ENCODE measurements at regions not wholly inside any gene's neighbourhood (a gene's known extent, or its start where the extent isn't known, plus 50 kb on each side); places are given as distances from the start of the nearest gene placed in this dataset.

- DNase-seq (ENCODE audit: low spot score), result no peak
Measured at GRCh38 chr5:56346741-56347535, 113.8 kb upstream of the ANKRD55 start.

DNA sequence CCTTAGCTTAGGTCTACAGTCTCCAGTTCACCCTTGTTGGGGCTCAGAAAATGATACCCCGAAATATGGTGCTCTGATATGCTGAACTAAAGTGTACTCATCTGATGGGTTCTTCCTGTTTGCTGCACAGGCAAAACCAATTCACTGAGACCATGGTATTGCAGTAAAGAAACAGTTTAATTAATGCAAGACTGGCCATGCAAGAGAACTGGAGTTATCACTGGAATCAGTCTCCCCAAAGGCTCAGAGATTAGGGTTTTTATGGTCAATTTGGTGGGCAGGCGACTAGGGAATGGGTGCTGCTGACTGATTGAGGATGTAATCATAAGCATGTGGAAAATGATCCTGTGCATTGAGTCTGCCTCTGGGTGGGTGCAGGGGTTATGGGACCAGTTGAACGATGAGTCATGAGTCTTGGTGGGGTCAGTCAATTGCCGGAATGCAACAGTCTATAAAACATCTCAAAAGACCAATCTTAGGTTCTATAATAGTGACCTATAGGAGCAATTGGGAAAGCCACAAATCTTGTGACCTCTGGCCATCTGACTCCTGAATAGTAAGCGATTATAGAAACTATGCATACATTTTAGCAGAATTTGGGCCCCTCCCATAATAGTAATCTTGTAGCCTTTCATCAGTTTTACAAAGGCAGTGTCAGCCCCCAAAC is 113.0 kb upstream of the ANKRD55 start:
- no peak for DNase-seq (ENCODE audit: low spot score)

GRCh38 chr5:56345352-56345751 is 112.2 kb upstream of the ANKRD55 start:
- no peak for DNase-seq (ENCODE audit: low spot score)

DNA sequence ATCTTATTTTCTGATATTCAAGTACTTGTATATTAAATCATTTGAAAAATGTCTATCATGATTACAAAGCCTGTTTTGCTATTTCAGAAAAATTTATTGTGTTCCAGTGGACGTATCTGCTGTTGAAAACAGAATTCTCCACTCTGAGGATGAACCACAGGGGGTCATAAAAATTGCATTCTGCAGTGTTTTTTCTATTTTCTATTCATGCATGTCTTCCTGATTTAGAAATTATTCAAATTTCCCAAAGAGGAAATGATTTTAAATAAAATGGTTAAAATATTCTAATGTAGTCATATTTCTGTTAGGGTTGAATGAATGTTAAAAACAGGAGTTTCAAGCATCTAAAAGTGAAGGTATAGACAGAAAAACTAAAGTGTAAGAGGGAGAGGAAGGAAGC is 111.5 kb upstream of the ANKRD55 start:
- no peak for DNase-seq (ENCODE audit: low spot score)

DNA sequence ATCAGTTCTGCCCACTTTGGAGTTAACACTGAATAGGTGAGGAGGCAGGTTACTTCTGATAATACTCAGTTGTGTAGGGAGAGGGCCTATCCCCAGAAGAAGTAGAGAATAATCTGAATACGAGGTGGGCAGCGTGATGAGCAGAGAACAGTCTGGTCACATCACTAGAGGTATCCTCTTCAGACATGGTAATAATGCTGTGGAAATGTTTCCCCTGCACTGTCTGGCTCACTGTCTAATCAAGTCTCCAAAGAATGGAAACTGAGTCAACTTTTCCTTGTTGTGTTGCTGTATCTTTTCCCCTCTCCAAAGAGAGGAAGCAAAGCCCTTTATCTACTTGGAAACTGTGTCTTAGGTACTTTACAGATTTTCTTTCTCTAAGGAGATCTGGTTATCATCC is 110.9 kb upstream of the ANKRD55 start:
- DNase-seq (ENCODE audit: low spot score), result no peak

DNA sequence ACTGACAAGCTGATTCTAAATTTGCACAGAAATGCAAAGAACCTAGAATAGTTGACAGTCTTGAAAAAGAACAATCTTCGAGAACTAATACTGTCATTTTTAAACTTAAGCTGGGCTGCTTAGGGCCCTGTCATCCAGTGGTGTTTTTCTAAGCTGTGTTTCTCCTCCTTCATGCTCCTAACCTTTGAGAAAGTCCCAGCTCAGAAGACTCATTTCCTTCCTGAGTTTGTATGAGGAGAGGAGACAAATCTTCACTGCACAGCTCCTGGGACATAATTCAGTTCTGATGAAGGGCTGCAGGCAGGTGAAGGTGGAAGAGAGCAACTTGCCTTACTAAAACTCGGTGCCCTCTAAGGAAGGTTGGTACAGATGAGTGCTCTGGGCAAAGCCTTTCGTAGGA is 109.5 kb upstream of the ANKRD55 start:
- no peak for DNase-seq (ENCODE audit: low spot score)

DNA sequence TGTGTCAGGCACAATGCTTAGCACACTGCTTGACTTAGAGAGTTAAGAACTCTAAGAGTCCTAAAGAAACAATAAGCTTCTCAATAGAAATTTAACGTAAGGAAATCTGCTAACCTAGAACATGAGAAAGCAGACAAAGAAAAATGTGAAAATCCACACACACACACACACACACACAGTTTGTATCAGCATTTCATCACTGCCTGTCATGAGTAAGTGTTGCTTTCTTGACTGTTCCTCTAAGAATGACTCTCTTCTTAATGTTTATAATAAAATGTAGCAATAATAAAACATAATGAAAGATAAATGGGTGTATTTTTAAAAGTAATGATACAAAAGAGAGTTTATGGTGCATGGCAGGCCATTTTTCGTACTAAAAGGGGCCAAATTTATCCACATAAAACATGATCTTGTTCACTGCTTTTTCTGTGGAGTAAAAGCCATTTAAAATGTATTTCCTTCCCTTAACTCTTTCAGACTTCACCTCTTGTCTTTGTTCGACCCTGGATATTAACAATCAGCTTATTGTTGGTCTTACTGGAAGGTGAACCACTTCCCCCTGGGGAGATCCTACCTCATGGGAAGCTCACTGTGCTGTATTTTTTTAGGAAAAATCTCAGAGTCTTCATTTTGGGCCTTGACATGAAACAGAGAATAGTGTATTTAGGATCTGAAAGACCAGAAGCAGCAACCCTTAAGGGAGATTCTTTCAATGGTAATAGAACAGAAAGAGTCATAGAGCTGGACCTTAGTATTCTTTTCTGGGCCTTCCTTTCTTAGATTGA is 107.3 kb upstream of the ANKRD55 start:
- DNase-seq (ENCODE audit: low spot score), result no peak

DNA sequence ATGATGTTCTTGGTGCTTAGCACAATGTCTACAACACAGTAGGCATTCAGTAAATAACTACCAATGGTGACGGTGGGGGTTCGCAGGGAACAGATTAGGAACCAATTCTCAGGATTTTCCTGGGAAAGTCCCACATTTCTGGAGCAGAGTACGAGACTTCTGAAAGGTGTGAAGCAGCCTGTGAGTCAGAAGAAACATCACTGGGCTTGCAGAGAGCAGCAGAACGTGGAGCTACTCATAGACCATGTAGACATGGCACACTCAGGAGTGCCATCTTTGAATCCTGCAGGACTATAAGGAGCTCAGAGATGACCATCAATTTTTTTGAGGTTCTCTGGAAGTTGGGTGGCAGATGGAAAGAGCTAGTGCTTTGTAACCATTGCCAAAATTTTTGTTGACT is 106.6 kb upstream of the ANKRD55 start:
- no peak for DNase-seq (ENCODE audit: low spot score)

DNA sequence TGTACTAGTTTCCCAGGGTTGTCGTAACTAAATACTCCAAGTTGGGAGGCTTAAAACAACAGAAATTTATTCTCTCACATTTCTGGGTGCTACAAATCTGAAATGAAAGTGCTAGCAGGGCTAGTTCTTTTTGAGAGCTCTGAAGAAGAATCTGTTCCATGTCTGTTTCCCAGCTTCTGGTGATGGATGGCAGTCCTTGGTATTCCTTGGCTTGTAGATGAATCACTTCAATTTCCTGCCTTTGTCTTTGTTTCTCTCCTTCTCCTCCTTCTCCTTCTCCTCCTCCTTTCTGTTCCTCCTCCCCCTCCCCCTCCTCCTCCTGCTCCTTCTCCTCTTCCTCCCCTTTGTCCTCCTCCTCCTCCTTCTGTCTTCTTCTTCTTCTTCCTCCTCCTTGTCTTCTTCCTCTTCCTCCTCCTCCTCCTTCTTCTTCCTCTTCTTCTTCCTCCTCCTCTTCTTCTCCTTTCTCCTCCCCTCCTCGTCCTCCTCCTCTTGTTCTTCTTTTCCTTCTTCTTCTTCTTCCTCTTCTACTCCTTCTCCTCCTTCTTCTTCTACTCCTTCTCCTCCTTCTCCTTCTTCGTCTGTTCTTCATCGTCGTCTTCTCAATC is 104.7 kb upstream of the ANKRD55 start:
- no peak for DNase-seq (ENCODE audit: low spot score)

GRCh38 chr5:56335212-56335611 is 102.1 kb upstream of the ANKRD55 start:
- DNase-seq (ENCODE audit: low spot score), result no peak

DNA sequence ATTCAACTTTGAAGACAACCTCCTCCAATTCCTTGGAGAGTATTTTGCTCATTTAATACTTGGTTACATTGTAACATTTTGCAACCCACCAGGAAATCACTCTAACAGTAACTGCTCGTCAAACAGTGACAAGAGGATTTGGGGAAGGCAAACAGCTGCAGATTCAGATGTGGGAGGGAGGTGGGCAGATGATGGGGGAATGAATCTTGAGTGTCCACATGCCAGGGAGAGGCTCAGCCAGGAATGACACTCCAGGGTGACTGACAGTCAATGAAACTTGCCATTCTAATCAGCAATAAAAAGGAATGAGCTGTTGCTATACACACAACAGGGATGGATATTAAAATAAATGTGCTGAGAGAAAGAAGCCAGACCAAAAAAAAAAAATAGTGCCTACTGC is 97.7 kb upstream of the ANKRD55 start:
- no peak for DNase-seq (ENCODE audit: low spot score)

DNA sequence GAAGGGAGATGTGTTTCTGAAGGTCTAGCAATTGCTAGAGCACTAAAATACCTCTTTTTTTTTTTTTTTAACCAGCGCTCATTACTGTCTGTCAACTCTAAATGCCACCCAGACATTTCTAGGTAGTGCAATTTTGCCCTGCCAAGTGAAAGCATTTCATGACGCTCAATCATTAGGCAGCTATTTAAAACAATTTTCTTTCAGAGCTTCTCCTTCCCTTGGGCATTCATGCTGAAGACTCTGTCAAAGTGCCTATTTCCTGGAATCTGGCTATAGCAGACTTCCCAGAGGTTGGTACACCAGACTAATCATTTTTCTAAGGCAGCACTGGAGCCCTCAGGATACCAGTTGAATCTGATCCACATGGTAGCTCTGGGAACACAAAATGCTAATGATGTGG is 97.0 kb upstream of the ANKRD55 start:
- DNase-seq (ENCODE audit: low spot score), result no peak

GRCh38 chr5:56329652-56330051 is 96.5 kb upstream of the ANKRD55 start:
- no peak for DNase-seq (ENCODE audit: low spot score)

DNA sequence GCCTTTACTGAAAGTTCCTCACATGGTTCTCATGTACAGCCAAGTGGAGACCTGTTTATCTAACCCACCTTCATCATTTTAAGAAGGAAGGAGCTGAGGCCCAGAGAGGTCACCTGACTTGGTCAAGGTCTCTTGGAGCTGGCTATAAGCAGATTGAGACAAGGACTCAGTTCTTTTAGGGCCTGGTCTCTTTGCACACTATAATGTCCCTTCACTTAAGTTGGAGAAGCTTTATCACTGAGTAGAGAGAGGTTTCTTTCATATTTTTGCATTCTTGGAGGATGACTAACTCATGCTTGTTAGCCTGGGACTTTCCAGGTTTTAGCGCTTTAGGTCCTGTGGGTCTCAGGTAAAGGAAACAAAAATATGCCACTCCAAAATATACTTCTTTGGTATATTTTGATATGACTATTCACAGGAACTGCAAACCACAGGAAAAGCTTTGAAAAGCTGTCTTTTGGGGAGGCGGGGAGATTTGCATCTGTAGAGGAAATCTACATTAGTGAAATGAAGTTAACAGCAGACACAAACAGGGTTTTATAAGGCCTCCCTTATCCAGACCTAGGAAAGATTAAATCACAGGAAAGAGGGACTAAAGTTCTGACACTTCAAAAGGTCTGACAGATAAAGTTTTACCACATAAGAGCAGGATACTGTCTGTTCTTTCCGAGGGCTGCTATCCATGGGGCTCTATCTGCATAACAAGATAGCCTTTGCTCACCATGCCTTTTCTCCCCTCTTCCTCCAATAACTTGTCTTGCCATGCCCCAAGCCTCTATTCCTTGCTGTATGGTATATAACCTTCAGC is 95.8 kb upstream of the ANKRD55 start:
- no peak for DNase-seq (ENCODE audit: low spot score)

DNA sequence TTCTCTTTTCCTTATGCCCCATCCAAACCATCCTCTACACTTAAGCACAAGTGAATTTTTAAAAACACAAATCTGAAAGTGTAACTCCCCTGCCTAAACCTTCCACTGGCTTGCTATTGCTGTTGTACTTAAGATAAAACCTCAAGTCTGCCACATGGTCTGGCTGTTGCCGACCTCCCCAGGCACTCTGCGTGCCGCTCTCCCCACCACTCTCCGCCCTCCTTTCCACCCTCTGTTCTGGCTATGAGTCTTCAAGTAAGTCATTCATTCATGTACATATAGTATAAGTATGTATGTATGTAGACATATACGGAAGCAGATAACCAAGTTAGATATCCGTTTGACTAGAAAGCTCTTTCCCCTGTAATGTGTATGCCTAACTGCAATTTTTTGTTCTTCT is 94.7 kb upstream of the ANKRD55 start:
- no peak for DNase-seq (ENCODE audit: low spot score)

- DNase-seq (ENCODE audit: low spot score), result no peak
Measured at GRCh38 chr5:56326770-56327169, 93.6 kb upstream of the ANKRD55 start.

DNA sequence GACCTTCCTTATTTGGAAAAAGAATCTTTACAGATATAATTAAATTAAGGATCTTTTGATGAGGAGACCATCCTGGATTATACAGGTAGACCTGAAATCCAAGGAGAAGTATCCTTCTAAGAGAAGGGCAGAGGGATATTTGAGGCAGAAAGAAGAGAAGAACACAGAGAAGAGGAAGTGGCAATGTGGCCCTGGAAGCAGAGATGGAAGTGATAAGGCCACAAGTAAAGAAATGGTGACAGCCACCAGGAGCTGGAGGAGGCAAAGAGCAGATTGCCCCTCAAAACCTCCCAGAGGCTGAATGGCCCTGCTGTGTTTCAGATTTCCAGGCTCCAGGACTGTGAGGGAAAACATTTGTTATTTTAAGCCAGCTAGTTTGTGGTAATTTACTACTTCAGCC is 93.0 kb upstream of the ANKRD55 start:
- DNase-seq (ENCODE audit: low spot score), result no peak

DNA sequence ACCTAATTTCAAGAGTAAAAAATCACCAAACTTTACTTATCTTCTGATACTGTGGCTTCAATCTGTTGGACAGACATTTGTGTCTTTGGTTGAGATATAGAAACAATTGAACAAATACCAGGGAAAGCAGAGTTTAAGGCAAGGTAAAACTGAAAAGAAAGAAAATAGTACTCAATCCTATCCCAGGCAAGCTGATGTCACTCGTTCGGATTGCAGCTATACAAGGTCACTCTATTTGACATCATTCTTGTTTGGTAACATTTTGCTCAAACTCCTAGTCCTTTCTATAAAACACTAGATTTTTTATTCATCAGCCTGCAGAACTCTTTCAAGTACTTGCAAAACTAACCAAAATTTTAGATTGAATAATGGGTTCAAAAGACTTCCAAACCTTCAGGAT is 91.9 kb upstream of the ANKRD55 start:
- DNase-seq (ENCODE audit: low spot score), result no peak

GRCh38 chr5:56323505-56323904 is 90.4 kb upstream of the ANKRD55 start:
- DNase-seq (ENCODE audit: low spot score), result no peak

DNA sequence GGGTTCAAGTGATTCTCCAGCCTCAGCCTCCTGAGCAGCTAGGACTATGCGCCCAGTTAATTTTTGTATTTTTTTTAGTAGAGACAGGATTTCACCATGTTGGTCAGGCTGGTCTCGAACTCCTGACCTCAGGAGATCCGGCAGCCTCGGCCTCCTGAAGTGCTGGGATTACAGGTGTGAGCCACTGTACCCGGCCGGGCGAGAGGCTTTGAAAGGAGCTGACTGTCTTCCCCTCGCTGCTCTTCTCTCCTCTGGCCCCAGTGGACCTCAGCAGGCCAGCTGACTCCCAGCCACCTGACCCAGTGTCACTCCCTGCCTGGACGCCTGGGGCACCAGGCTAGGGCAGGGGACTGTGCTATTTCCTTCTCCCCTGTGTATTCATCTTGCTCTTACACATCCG is 89.5 kb upstream of the ANKRD55 start:
- no peak for DNase-seq (ENCODE audit: low spot score)

GRCh38 chr5:56321236-56321881 is 88.2 kb upstream of the ANKRD55 start:
- DNase-seq (ENCODE audit: low spot score), result no peak

Measured in germinal center (tissue), 1 donor.